Sigmoid colon (tissue), 6 donors: ENCODE measurements at regions not wholly inside any gene's neighbourhood (a gene's known extent, or its start where the extent isn't known, plus 50 kb on each side); places are given as distances from the start of the nearest gene placed in this dataset.

Source experiments
- DNase-seq: peaks from one replicate; pipeline ENCODE4 v3.0.0-alpha.2; 2019
- H3K27ac ChIP-seq, 4 donors: fragments of 200-600 bp; sonication (generic); one replicate each; pipeline ENCODE4 v1.5.1; 2016 to 2019; ENCODE audit warnings: mild to moderate bottlenecking in 1 of 4
- H3K27me3 ChIP-seq, 3 donors: fragments of 200-600 bp; sonication (generic); one replicate each; pipeline ENCODE4 v1.5.1; 2019; ENCODE audit warnings: mild to moderate bottlenecking in 1 of 3
- H3K36me3 ChIP-seq, 4 donors: fragments of 200-600 bp; sonication (generic); one replicate each; pipeline ENCODE4 v1.5.1; 2016 to 2019
- H3K4me1 ChIP-seq, 4 donors: fragments of 200-600 bp; sonication (generic); one replicate each; pipeline ENCODE4 v1.5.1; 2017 to 2019
- H3K4me3 ChIP-seq, 4 donors: fragments of 200-600 bp; sonication (generic); one replicate each; pipeline ENCODE4 v1.5.1; 2017 to 2019; ENCODE audit warnings: mild to moderate bottlenecking in 2 of 4, moderate library complexity in 1 of 4
- H3K9me3 ChIP-seq, 4 donors: fragments of 200-600 bp in 3 of 4; sonication (generic) in 3 of 4; one replicate each; pipeline versions ENCODE4 v1.5.1 to v1.6.1; 2013 to 2019
- EP300 ChIP-seq, 4 donors: sonication (generic); formaldehyde crosslinking; IDR thresholded peaks; one replicate each; pipeline ENCODE4 v1.6.1; 2017; ENCODE audit warnings: antibody characterized with exemption in 4 of 4
- POLR2A ChIP-seq, 2 donors: fragments of 450-650 bp; IDR thresholded peaks; one replicate each; pipeline ENCODE4 v1.6.1; 2016; ENCODE audit warnings: antibody characterized with exemption in 2 of 2, mild to moderate bottlenecking in 2 of 2, moderate library complexity in 2 of 2
- POLR2AphosphoS5 ChIP-seq, 4 donors: sonication (generic); formaldehyde crosslinking; IDR thresholded peaks; one replicate each; pipeline ENCODE4 v1.6.1; 2017; ENCODE audit warnings: antibody characterized with exemption in 4 of 4
- WGBS, 2 donors: extraction: QIAGEN DNeasy Blood & Tissue Kit; methylation state at CpG; one replicate each; pipeline ENCODE4 v1.1.7; 2013; 5-methylcytosine and 5-hydroxymethylcytosine counted together
- intact Hi-C: fragments of 100-400 bp; cut with DNase I; formaldehyde crosslinking; loops from one replicate; pipeline ENCODE4 v1.15.1; 2023
- TF ChIP-seq, protein P1 (sequence below), 4 experiments: fragments of 450-650 bp in 3 of 4; fragments of 200-600 bp in 1 of 4; IDR thresholded peaks; one replicate each; pipeline ENCODE4 v1.5.1; 2016 to 2019; ENCODE audit warnings: antibody characterized with exemption in 4 of 4, mild to moderate bottlenecking in 3 of 4, moderate library complexity in 2 of 4
- donor health status: healthy with polysubstance abuse.
- donor health status: healthy.

DNA sequence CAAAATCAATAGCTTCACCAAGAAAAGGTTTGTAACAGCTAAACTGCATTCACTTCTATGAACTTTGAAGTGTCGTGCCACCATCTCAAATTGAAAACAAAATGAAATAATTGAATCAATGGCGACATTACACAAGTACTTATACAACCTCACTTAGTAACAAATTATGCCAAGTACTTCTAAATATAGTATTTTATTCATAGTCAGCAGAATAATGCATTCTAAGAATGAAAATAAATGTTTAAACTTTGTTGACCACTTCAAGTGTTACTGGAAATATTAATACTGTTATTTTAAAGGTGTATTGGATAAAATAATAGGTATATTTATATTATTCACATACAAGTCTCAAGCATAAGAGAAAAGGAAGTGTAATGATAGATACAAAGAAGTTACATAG lies 280.1 kb upstream of the HTR1E start:
- Histone ChIP-seq H3K27ac (no peak overlapping the region), H3K4me1 (no peaks in the 10 kb centered on the region), H3K9me3 (no peaks in the 10 kb centered on the region), H3K36me3 (no peaks in the 10 kb centered on the region), H3K4me3 (no peak overlapping the region), H3K27me3 (no peaks in the 10 kb centered on the region)
- DNase-seq = no peak
- intact Hi-C loops = no loop called here
- 79 to 81% methylated on average over 2 of the region's 2 CpGs for WGBS, 2 donors
- TF ChIP-seq, protein P1, sequence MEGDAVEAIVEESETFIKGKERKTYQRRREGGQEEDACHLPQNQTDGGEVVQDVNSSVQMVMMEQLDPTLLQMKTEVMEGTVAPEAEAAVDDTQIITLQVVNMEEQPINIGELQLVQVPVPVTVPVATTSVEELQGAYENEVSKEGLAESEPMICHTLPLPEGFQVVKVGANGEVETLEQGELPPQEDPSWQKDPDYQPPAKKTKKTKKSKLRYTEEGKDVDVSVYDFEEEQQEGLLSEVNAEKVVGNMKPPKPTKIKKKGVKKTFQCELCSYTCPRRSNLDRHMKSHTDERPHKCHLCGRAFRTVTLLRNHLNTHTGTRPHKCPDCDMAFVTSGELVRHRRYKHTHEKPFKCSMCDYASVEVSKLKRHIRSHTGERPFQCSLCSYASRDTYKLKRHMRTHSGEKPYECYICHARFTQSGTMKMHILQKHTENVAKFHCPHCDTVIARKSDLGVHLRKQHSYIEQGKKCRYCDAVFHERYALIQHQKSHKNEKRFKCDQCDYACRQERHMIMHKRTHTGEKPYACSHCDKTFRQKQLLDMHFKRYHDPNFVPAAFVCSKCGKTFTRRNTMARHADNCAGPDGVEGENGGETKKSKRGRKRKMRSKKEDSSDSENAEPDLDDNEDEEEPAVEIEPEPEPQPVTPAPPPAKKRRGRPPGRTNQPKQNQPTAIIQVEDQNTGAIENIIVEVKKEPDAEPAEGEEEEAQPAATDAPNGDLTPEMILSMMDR (IDR thresholded peaks at IDR 0.05) = no peak
- no peak for TF ChIP-seq EP300 (IDR thresholded peaks at IDR 0.05)
- no peak for TF ChIP-seq POLR2A (IDR thresholded peaks at IDR 0.05)
- no peak for TF ChIP-seq POLR2AphosphoS5 (IDR thresholded peaks at IDR 0.05)

DNA sequence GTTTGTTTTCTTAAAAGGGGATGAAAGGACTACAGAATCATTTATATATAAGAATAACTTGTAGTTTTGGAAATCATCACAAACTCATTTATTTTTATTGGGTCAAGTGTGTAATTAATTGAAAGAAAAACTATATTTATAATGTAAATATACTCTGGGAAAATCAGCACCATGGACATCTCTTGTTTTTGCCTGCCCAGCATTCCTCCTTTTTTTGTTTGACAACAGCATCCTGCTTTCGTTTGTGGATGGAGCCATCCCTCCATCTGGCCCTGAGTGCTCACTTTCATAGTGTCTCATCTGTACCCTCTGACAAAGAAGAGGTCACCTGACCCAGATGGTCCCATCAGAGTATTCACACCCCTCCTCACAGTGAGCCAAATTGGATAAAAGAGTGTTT lies 308.2 kb upstream of the HTR1E start:
- no peak for TF ChIP-seq POLR2AphosphoS5 (IDR thresholded peaks at IDR 0.05)
- TF ChIP-seq POLR2A (IDR thresholded peaks at IDR 0.05) = no peak
- TF ChIP-seq, protein P1 (IDR thresholded peaks at IDR 0.05) = no peak
- no peak for TF ChIP-seq EP300 (IDR thresholded peaks at IDR 0.05)

DNA sequence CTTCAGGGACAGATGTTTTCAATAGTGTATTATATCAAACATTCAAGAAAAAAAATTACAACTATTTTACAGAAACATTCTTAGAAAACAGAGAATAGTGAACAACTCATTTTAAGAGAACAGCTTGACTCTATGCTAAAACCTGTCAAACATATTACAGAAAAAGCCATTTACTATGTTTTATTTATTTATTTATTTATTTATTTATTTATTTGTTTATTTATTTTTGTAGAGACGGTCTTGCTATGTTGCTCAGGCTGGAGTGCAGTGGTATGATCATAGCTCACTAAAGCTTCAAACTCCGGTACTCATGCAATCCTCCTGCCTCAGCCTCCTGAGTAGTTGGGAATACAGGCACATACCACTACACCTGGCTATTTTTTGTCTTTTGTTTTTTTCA lies 317.9 kb upstream of the HTR1E start:
- TF ChIP-seq, protein P1 (IDR thresholded peaks at IDR 0.05) = no peak
- TF ChIP-seq POLR2A (IDR thresholded peaks at IDR 0.05) = no peak
- TF ChIP-seq POLR2AphosphoS5 (IDR thresholded peaks at IDR 0.05) = no peak
- TF ChIP-seq EP300 (IDR thresholded peaks at IDR 0.05) = no peak

More for the DNA sequence above, 308.2 kb upstream of the HTR1E start:
- WGBS, 2 donors = 19 to 22% methylated on average over 1 of the region's 1 CpG
- Histone ChIP-seq H3K27ac (no peak overlapping the region), H3K27me3 (no peaks in the 10 kb centered on the region), H3K9me3 (peaks cover 0 to 3% (median 0%) of the 10 kb centered on the region in 4 donors), H3K4me3 (no peak overlapping the region), H3K4me1 (no peaks in the 10 kb centered on the region), H3K36me3 (no peaks in the 10 kb centered on the region)
- no peak for DNase-seq
- intact Hi-C loops = no loop called here

DNA sequence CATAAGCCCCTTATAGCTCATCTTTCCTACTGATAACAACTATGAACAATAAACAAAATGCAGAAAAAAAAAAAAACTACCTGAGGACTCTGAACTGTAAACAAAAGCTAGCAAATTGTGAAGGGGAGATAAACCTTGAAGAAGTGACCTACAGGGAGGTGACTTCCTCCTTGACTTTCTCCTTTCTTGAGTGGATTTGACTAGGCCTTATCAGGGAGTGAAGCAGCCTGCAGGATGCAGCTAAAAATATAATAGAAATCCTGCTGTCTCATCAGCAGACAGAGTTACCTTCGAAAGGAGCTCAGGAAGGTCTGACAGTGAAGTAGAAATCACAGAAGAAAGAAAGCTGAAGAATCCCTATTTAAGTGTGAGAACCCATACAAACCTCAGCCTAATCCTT lies 322.0 kb upstream of the HTR1E start:
- Histone ChIP-seq H3K4me1 (no peaks in the 10 kb centered on the region), H3K9me3 (peaks cover 0 to 2% (median 0%) of the 10 kb centered on the region in 4 donors), H3K27ac (no peak overlapping the region), H3K4me3 (no peak overlapping the region), H3K36me3 (no peaks in the 10 kb centered on the region), H3K27me3 (no peaks in the 10 kb centered on the region)
- TF ChIP-seq POLR2A (IDR thresholded peaks at IDR 0.05) (no peak), POLR2AphosphoS5 (IDR thresholded peaks at IDR 0.05) (no peak), EP300 (IDR thresholded peaks at IDR 0.05) (no peak)
- TF ChIP-seq, protein P1 (IDR thresholded peaks at IDR 0.05) = no peak
- intact Hi-C loops = no loop called here
- WGBS, 2 donors = 38 to 54% methylated on average over 1 of the region's 1 CpG
- DNase-seq = no peak

More for the DNA sequence above, 317.9 kb upstream of the HTR1E start:
- DNase-seq = no peak
- no peak overlapping the region for H3K4me3 ChIP-seq
- H3K36me3 ChIP-seq = no peaks in the 10 kb centered on the region
- intact Hi-C loops = no loop called here
- no peak overlapping the region for H3K27ac ChIP-seq
- H3K27me3 ChIP-seq = no peaks in the 10 kb centered on the region
- no peaks in the 10 kb centered on the region for H3K4me1 ChIP-seq
- peaks cover 0 to 5% (median 0%) of the 10 kb centered on the region in 4 donors for H3K9me3 ChIP-seq
- 88 to 92% methylated on average over 2 of the region's 2 CpGs for WGBS, 2 donors
